GM23248 (cell line): ENCODE measurements at regions not wholly inside any gene's neighbourhood (a gene's known extent, or its start where the extent isn't known, plus 50 kb on each side); places are given as distances from the start of the nearest gene placed in this dataset.

Experiments
- DNase-seq: peaks from one replicate; pipeline ENCODE4 v3.0.0-alpha.2; 2015
- H2AFZ ChIP-seq: fragments of 200-600 bp; sonication (generic); 2 replicates; pipeline ENCODE4 v1.6.1; 2016; ENCODE audit warnings: antibody characterized with exemption
- H3F3A ChIP-seq: fragments of 200-600 bp; sonication (generic); 2 replicates; pipeline ENCODE4 v1.6.1; 2016; ENCODE audit warnings: mild to moderate bottlenecking, antibody characterized with exemption, mixed run types; ENCODE audit not compliant: insufficient read depth
- H3K27ac ChIP-seq: fragments of 200-600 bp; sonication (generic); 2 replicates; pipeline ENCODE4 v1.5.1; 2016; ENCODE audit warnings: mild to moderate bottlenecking
- H3K27me3 ChIP-seq: fragments of 200-600 bp; sonication (generic); replicated peaks from 2 replicates; pipeline ENCODE4 v1.6.1; 2016; ENCODE audit warnings: mild to moderate bottlenecking; ENCODE audit not compliant: insufficient read depth
- H3K36me3 ChIP-seq: fragments of 200-600 bp; sonication (generic); 2 replicates; pipeline ENCODE4 v1.6.1; 2016; ENCODE audit warnings: low read depth, mild to moderate bottlenecking
- H3K4me1 ChIP-seq: fragments of 200-600 bp; sonication (generic); 2 replicates; pipeline ENCODE4 v1.6.1; 2016; ENCODE audit warnings: mild to moderate bottlenecking; ENCODE audit not compliant: insufficient read depth
- H3K4me2 ChIP-seq: fragments of 200-600 bp; sonication (generic); one replicate; pipeline ENCODE4 v1.6.1; 2016; ENCODE audit warnings: mild to moderate bottlenecking; ENCODE audit not compliant: unreplicated experiment
- H3K4me3 ChIP-seq: fragments of 200-600 bp; sonication (generic); 2 replicates; pipeline ENCODE4 v1.5.1; 2016; ENCODE audit warnings: mild to moderate bottlenecking
- H3K79me2 ChIP-seq: fragments of 200-600 bp; sonication (generic); 2 replicates; pipeline ENCODE4 v1.6.1; 2016; ENCODE audit warnings: mild to moderate bottlenecking; ENCODE audit not compliant: insufficient read depth
- H3K9ac ChIP-seq: fragments of 200-600 bp; sonication (generic); 2 replicates; pipeline ENCODE4 v1.6.1; 2016; ENCODE audit warnings: mild to moderate bottlenecking
- H3K9me2 ChIP-seq: fragments of 200-600 bp; sonication (generic); 2 replicates; pipeline ENCODE4 v1.6.1; 2016; ENCODE audit warnings: mixed run types, mild to moderate bottlenecking, moderate library complexity; ENCODE audit not compliant: insufficient read depth
- H3K9me3 ChIP-seq: fragments of 200-600 bp; sonication (generic); one replicate; pipeline ENCODE4 v1.6.1; 2017; ENCODE audit warnings: low read depth
- H4K20me1 ChIP-seq: fragments of 200-600 bp; sonication (generic); 2 replicates; pipeline ENCODE4 v1.6.0; 2016; ENCODE audit not compliant: insufficient read depth
- EZH2 ChIP-seq: fragments of 200-600 bp; sonication (generic); IDR thresholded peaks from 2 replicates; pipeline ENCODE4 v1.6.1; 2018; ENCODE audit warnings: antibody characterized with exemption, mild to moderate bottlenecking; ENCODE audit not compliant: insufficient read depth, poor library complexity, severe bottlenecking
- EZH2phosphoT487 ChIP-seq: fragments of 200-600 bp; sonication (generic); IDR thresholded peaks from 2 replicates; pipeline ENCODE4 v1.6.1; 2018; ENCODE audit warnings: antibody characterized with exemption, moderate library complexity, mild to moderate bottlenecking, low read depth; ENCODE audit not compliant: insufficient read depth
- WGBS, 2 experiments: methylation state at CpG; one replicate each; pipeline ENCODE4 v1.1.6; 2015 to 2017; ENCODE audit warnings: low lambda C conversion rate in 2 of 2, low coverage in 1 of 2; ENCODE audit errors: missing lambda C conversion rate in 2 of 2; 5-methylcytosine and 5-hydroxymethylcytosine counted together
- in situ Hi-C: fragments of 300-500 bp; cut with MboI; formaldehyde crosslinking; loops from 2 replicates; pipeline ENCODE4 v1.15.0; 2020

GRCh38 chr14:41034969-41035368 is 571.7 kb upstream of the LRFN5 start:
- H3K36me3 ChIP-seq = no peaks in the 10 kb centered on the region
- no peaks in the 10 kb centered on the region for H3F3A ChIP-seq
- no peaks in the 10 kb centered on the region for H3K4me1 ChIP-seq
- H3K27me3 ChIP-seq = no peaks in the 10 kb centered on the region
- no peak overlapping the region for H3K27ac ChIP-seq
- H3K9ac ChIP-seq = no peak overlapping the region
- in situ Hi-C loops = no loop called here
- H3K9me2 ChIP-seq = no peaks in the 10 kb centered on the region
- no peaks in the 10 kb centered on the region for H4K20me1 ChIP-seq
- H3K4me3 ChIP-seq = no peak overlapping the region
- DNase-seq = no peak
- 22 to 38% methylated on average over 1 of the region's 1 CpG for WGBS, 2 experiments
- H3K9me3 ChIP-seq = no peaks in the 10 kb centered on the region
- H3K79me2 ChIP-seq = no peaks in the 10 kb centered on the region
- H2AFZ ChIP-seq = no peak overlapping the region
- no peak for TF ChIP-seq EZH2
- no peak for TF ChIP-seq EZH2phosphoT487
- H3K4me2 ChIP-seq = no peak overlapping the region

DNA sequence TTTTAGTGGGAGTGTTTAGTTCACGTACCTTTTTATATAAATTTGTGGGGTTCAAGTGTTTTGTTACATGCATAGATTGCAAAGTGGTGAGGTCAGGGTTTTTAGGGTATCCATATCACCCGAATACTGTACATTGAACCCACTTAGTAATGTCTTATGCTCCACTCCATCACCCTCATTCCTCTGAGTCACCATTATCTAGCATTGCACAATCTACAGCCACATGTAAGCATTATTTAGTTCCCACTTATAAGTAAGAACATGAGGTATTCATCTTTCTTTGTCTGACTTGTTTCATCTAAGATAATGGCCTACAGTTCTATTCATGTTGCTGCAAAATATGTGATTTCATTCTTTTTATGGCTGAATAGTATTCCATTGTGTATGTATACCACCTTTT is 583.7 kb upstream of the LRFN5 start:
- in situ Hi-C loops = no loop called here

DNA sequence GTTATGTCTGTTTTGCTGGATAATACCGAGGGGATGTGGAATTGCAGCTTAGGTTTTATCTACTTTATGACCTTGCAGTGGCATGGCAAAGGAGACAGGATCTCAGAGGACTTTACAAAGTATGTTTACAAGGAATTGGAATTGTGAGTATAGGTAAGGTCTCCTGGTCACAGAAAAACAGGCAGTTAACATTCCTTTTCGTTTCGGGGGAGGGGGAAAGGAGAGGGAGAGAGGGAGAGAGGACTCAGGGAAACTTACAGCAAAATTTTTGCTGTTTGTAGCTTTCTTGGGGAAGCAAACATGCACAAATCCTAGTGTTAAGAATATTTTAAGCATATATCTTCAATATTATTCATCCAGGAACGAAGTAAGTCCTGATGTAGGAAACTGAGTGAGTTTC is 590.5 kb upstream of the LRFN5 start:
- no peak overlapping the region for H3K9ac ChIP-seq
- no peaks in the 10 kb centered on the region for H3K27me3 ChIP-seq
- no peak overlapping the region for H3K4me2 ChIP-seq
- no peaks in the 10 kb centered on the region for H3K9me3 ChIP-seq
- H3K4me1 ChIP-seq = no peaks in the 10 kb centered on the region
- no peak overlapping the region for H3K27ac ChIP-seq
- H2AFZ ChIP-seq = no peak overlapping the region
- H3K9me2 ChIP-seq = no peaks in the 10 kb centered on the region
- H3K79me2 ChIP-seq = no peaks in the 10 kb centered on the region
- no peak overlapping the region for H3K4me3 ChIP-seq
- DNase-seq = no peak
- no peaks in the 10 kb centered on the region for H3F3A ChIP-seq
- no peak for TF ChIP-seq EZH2phosphoT487
- TF ChIP-seq EZH2 = no peak
- in situ Hi-C loops = no loop called here
- WGBS, 2 experiments = 0% methylated on average over 4 of the region's 4 CpGs
- H3K36me3 ChIP-seq = no peaks in the 10 kb centered on the region
- H4K20me1 ChIP-seq = no peaks in the 10 kb centered on the region

More for the DNA sequence above, 583.7 kb upstream of the LRFN5 start:
- no peak overlapping the region for H3K4me3 ChIP-seq
- WGBS, 2 experiments = 12 to 17% methylated on average over 2 of the region's 2 CpGs
- H3K4me1 ChIP-seq = no peaks in the 10 kb centered on the region
- H3K36me3 ChIP-seq = no peaks in the 10 kb centered on the region
- no peaks in the 10 kb centered on the region for H3K27me3 ChIP-seq
- no peaks in the 10 kb centered on the region for H3K9me3 ChIP-seq
- DNase-seq = no peak
- no peaks in the 10 kb centered on the region for H3F3A ChIP-seq
- no peak overlapping the region for H3K9ac ChIP-seq
- H3K79me2 ChIP-seq = no peaks in the 10 kb centered on the region
- H3K27ac ChIP-seq = no peak overlapping the region
- no peaks in the 10 kb centered on the region for H3K9me2 ChIP-seq
- H4K20me1 ChIP-seq = no peaks in the 10 kb centered on the region
- H2AFZ ChIP-seq = no peak overlapping the region
- TF ChIP-seq EZH2 (no peak), EZH2phosphoT487 (no peak)
- no peak overlapping the region for H3K4me2 ChIP-seq

GRCh38 chr14:41000350-41000749 is 606.3 kb upstream of the LRFN5 start:
- TF ChIP-seq EZH2 (no peak), EZH2phosphoT487 (no peak)
- Histone ChIP-seq H3K27ac (no peak overlapping the region), H3K9ac (no peak overlapping the region), H3K4me3 (no peak overlapping the region), H3F3A (no peaks in the 10 kb centered on the region), H3K9me2 (no peaks in the 10 kb centered on the region), H3K4me2 (no peak overlapping the region), H3K27me3 (no peaks in the 10 kb centered on the region), H4K20me1 (no peaks in the 10 kb centered on the region), H3K79me2 (no peaks in the 10 kb centered on the region), H3K36me3 (no peaks in the 10 kb centered on the region), H3K4me1 (no peaks in the 10 kb centered on the region), H2AFZ (no peak overlapping the region), H3K9me3 (peaks cover 4% of the 10 kb centered on the region)
- WGBS, 2 experiments = 11 to 20% methylated on average over 3 of the region's 3 CpGs
- in situ Hi-C loops = no loop called here
- DNase-seq = no peak

DNA sequence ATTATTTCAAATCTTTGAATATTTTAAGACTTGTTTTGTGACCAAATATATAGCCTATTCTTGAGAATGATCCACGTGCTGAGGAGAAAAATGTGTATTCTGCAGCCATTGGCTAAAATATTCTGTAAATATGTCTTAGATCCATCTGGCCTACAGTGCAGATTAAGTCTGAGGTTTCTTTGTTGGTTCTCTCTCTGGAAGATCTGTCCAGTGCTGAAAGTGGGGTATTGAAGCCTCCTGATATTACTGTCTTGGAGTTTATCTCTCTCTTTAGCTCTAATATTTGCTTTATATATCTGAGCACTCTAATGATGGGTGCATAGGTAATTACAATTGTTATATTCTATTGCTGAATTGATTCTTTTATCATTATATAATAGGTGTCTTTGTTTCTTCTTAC is 617.4 kb upstream of the LRFN5 start:
- H3K27ac ChIP-seq = no peak overlapping the region
- H3K79me2 ChIP-seq = no peaks in the 10 kb centered on the region
- H3K9me3 ChIP-seq = no peaks in the 10 kb centered on the region
- no peaks in the 10 kb centered on the region for H3K27me3 ChIP-seq
- no peak for TF ChIP-seq EZH2
- H3K9me2 ChIP-seq = no peaks in the 10 kb centered on the region
- DNase-seq = no peak
- 0 to 2% methylated on average over 1 of the region's 1 CpG for WGBS, 2 experiments
- no peak overlapping the region for H2AFZ ChIP-seq
- no peaks in the 10 kb centered on the region for H4K20me1 ChIP-seq
- in situ Hi-C loops = no loop called here
- no peaks in the 10 kb centered on the region for H3K36me3 ChIP-seq
- no peaks in the 10 kb centered on the region for H3F3A ChIP-seq
- no peak overlapping the region for H3K4me2 ChIP-seq
- H3K4me3 ChIP-seq = no peak overlapping the region
- no peak overlapping the region for H3K9ac ChIP-seq
- H3K4me1 ChIP-seq = no peaks in the 10 kb centered on the region
